Subcutaneous abdominal adipose tissue (tissue), 5 donors: ENCODE measurements at regions not wholly inside any gene's neighbourhood (a gene's known extent, or its start where the extent isn't known, plus 50 kb on each side); places are given as distances from the start of the nearest gene placed in this dataset.

Source experiments
- H3K27ac ChIP-seq: one replicate; pipeline ENCODE4 v1.7.0; 2013; ENCODE audit warnings: low read depth, mild to moderate bottlenecking, inconsistent platforms, low read length, moderate library complexity
- H3K27me3 ChIP-seq, 5 donors: one replicate each; pipeline ENCODE4 v1.7.0; 2013; ENCODE audit warnings: low read length in 5 of 5, inconsistent platforms in 1 of 5; ENCODE audit not compliant: control insufficient read depth in 5 of 5, insufficient read depth in 4 of 5
- H3K36me3 ChIP-seq, 5 donors: one replicate each; pipeline ENCODE4 v1.7.0; 2013; ENCODE audit warnings: low read length in 5 of 5; ENCODE audit not compliant: control insufficient read depth in 5 of 5, insufficient read depth in 5 of 5
- H3K4me1 ChIP-seq, 5 donors: one replicate each; pipeline ENCODE4 v1.7.0; 2013; ENCODE audit warnings: low read length in 5 of 5, mild to moderate bottlenecking in 3 of 5, moderate library complexity in 1 of 5; ENCODE audit not compliant: control insufficient read depth in 5 of 5, insufficient read depth in 5 of 5
- H3K4me3 ChIP-seq, 5 donors: one replicate each; pipeline ENCODE4 v1.7.0; 2013; ENCODE audit warnings: low read length in 5 of 5, low read depth in 1 of 5
- H3K9ac ChIP-seq, 5 donors: one replicate each; pipeline ENCODE4 v1.7.0; 2013; ENCODE audit warnings: low read length in 5 of 5, mild to moderate bottlenecking in 4 of 5, moderate library complexity in 3 of 5
- H3K9me3 ChIP-seq, 5 donors: one replicate each; pipeline ENCODE4 v1.7.0; 2013; ENCODE audit warnings: low read length in 5 of 5; ENCODE audit not compliant: control insufficient read depth in 5 of 5
- donor health status: healthy.
- donor health status: healthy.
- donor health status: healthy.
- donor health status: healthy.
- donor health status: healthy.

- H3K4me1 ChIP-seq, result no peaks in the 10 kb centered on the region
- H3K9me3 ChIP-seq, result no peaks in the 10 kb centered on the region
- H3K36me3 ChIP-seq, result no peaks in the 10 kb centered on the region
- no peak overlapping the region for H3K9ac ChIP-seq
- no peak overlapping the region for H3K4me3 ChIP-seq
- H3K27ac ChIP-seq, result no peak overlapping the region
- no peaks in the 10 kb centered on the region for H3K27me3 ChIP-seq
These were observed 740.9 kb downstream of the ARAP2 start for GRCh38 chr4:35503435-35503834.

DNA sequence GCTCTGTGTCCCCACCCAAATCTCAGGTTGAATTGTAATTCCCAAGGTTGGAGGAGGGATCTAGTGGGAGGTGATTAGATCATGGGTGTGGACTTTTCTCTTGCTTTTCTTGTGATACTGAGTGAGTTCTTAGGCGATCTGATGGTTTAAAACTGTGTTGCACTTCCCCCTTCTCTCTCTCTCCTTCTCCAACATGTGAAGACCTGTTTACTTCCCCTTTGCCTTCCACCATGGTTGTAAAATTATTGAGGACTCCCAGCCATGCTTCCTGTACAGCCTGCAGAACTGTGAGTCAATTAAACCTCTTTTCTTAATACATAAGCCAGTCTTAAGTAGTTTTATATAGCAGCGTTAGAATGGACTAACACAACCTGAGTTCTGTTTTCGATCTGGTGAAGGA lies 738.2 kb downstream of the ARAP2 start:
- H3K4me1 ChIP-seq, result no peaks in the 10 kb centered on the region
- no peak overlapping the region for H3K4me3 ChIP-seq
- no peaks in the 10 kb centered on the region for H3K36me3 ChIP-seq
- H3K9ac ChIP-seq, result no peak overlapping the region
- H3K27ac ChIP-seq, result no peak overlapping the region
- no peaks in the 10 kb centered on the region for H3K9me3 ChIP-seq
- H3K27me3 ChIP-seq, result no peaks in the 10 kb centered on the region

DNA sequence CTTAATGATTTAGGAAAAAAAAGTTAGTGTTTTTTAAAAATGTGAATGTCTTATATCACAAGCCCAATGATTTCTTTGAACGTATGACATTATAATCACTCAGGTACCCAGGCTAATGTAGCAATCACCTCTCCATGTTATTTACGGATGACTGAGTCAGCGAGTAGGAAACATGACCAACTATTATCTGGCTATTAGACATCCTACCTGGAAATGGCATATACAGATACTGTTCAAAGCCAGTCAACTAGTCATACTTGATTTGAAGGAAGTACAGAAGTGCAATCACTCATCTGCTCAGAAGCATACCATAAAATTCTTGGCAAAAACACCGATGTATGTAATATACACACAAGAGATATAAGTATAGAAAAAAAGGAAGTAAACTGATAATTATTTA lies 732.5 kb downstream of the ARAP2 start:
- Histone ChIP-seq H3K4me1 (no peaks in the 10 kb centered on the region), H3K27me3 (no peaks in the 10 kb centered on the region), H3K9ac (no peak overlapping the region), H3K36me3 (no peaks in the 10 kb centered on the region), H3K4me3 (no peak overlapping the region), H3K27ac (no peak overlapping the region), H3K9me3 (no peaks in the 10 kb centered on the region)

DNA sequence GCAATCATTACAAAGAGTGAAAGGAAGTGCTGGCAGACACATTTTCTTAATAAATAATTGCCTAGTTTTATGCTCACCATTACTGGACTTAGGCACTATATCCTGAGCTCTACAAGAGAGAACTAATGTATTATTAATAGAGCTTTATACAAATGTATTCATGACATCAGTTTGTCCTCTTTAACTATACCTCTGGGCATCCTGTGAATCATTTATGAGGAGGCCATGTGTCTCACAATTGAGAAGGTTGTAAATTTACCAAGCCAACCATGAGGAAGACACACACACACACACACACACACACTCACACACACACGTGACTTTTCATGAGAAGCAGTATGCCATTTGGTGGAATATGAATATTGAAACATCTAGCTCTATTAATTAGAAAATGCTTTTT lies 728.2 kb downstream of the ARAP2 start:
- Histone ChIP-seq H3K9me3 (peaks cover 0 to 2% (median 0%) of the 10 kb centered on the region in 5 donors), H3K4me3 (no peak overlapping the region), H3K9ac (no peak overlapping the region), H3K4me1 (no peaks in the 10 kb centered on the region), H3K27me3 (no peaks in the 10 kb centered on the region), H3K27ac (no peak overlapping the region), H3K36me3 (no peaks in the 10 kb centered on the region)

DNA sequence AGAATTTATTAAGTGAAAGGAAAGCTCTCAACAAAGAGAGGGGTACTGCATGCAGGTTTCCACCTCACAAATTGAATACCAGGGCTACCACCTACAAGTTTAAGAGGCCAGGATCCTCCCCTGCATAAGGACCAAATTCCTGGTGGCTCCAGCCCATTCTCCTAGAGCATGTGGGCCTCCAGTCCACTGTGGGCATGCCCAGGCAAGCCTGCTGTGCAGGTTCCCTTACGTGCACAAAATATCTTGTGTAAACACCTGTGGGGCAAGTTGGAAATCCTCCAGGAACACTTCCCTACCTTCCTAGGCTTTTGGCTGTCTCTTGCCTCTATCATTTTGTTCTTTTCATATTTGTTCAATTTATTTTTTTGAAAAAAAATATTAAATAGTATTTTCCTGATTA lies 724.3 kb downstream of the ARAP2 start:
- H3K4me3 ChIP-seq, result no peak overlapping the region
- no peak overlapping the region for H3K9ac ChIP-seq
- peaks cover 0 to 3% (median 0%) of the 10 kb centered on the region in 5 donors for H3K9me3 ChIP-seq
- no peaks in the 10 kb centered on the region for H3K27me3 ChIP-seq
- no peaks in the 10 kb centered on the region for H3K36me3 ChIP-seq
- no peak overlapping the region for H3K27ac ChIP-seq
- H3K4me1 ChIP-seq, result no peaks in the 10 kb centered on the region

DNA sequence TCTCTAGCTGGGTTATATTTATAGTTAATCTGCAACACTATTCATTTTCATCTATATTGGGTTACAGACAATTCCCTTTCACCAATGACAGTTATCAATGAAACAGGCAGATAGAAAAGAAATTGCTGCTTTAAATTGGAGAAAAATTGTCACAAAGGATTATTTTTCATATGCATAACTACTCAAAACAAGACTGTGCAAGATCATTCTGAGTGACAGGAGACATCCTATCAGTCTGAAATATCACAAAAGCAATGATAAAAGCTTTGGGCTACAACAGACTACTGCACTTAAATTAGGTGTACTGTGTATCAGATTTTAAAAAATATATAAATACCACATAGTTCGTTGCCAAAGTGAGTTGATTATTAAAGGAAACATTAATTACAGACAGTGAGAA lies 722.6 kb downstream of the ARAP2 start:
- no peaks in the 10 kb centered on the region for H3K4me1 ChIP-seq
- H3K9me3 ChIP-seq, result peaks cover 0 to 3% (median 0%) of the 10 kb centered on the region in 5 donors
- H3K4me3 ChIP-seq, result no peak overlapping the region
- no peaks in the 10 kb centered on the region for H3K27me3 ChIP-seq
- no peaks in the 10 kb centered on the region for H3K36me3 ChIP-seq
- no peak overlapping the region for H3K9ac ChIP-seq
- H3K27ac ChIP-seq, result no peak overlapping the region

DNA sequence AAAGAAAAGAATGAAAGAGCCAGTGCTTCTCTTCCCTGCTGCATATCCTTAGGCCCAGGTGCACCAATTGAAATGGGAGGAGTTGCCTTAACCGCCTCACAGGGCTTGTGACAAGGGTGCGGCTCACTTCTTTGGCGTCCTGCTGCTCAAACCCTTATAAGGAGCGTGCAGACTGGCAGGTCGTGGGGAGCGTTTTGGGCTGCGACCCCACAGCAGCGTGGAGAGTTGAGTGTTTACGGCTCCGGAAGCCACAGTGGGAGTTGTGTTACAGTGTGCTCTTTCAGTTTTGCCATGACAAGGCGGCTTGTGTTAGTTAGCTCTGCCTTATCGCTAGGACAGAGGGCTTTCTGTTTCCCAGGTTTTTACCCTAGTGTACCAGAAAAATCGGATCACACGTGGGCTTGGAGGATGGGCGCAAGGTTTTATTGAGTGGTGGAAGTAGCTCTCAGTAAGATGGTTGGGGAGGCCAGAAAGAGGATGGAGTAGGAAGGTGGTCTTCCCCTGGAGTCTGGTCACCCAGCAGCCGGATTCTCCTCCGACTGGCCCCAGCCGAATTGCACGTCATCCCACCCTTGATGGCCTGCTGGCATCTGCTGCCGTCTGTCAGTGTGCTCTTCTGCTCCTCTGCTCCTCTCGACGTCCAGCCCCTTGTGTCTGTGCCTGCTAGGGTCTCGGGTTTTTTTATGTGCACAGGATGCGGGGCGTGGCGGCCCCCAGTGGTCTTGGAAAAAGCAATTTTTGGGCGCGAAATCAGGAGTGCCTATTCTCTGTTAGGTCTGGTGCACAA lies 718.9 kb downstream of the ARAP2 start:
- H3K27me3 ChIP-seq, result no peaks in the 10 kb centered on the region
- H3K9ac ChIP-seq, result no peak overlapping the region
- H3K4me1 ChIP-seq, result no peaks in the 10 kb centered on the region
- no peak overlapping the region for H3K4me3 ChIP-seq
- H3K36me3 ChIP-seq, result no peaks in the 10 kb centered on the region
- H3K27ac ChIP-seq, result no peak overlapping the region
- peaks cover 0 to 3% (median 0%) of the 10 kb centered on the region in 5 donors for H3K9me3 ChIP-seq

DNA sequence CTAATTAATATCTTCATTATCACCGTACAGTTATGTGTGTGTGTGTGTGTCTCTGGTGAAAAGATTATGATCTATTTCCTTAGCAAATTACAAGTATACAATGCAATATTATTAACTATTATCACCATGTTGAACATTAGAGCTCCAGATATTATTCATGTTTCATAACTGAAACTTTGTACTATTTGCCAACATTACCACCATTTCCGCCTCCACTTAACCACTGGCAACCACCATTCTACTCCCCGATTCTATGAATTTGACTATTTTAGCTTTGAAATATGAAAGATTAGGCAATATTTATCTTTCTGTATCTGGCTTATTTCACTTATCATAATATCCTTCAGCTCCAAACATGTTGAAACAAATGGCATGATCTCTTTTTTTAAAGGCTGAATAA lies 717.9 kb downstream of the ARAP2 start:
- Histone ChIP-seq H3K4me1 (no peaks in the 10 kb centered on the region), H3K27ac (no peak overlapping the region), H3K36me3 (no peaks in the 10 kb centered on the region), H3K9me3 (peaks cover 0 to 3% (median 0%) of the 10 kb centered on the region in 5 donors), H3K9ac (no peak overlapping the region), H3K27me3 (no peaks in the 10 kb centered on the region), H3K4me3 (no peak overlapping the region)

- Histone ChIP-seq H3K9ac (no peak overlapping the region), H3K27me3 (no peaks in the 10 kb centered on the region), H3K4me1 (no peaks in the 10 kb centered on the region), H3K36me3 (no peaks in the 10 kb centered on the region), H3K4me3 (no peak overlapping the region), H3K9me3 (no peaks in the 10 kb centered on the region), H3K27ac (no peak overlapping the region)
These were observed 709.4 kb downstream of the ARAP2 start for GRCh38 chr4:35534962-35535361.

DNA sequence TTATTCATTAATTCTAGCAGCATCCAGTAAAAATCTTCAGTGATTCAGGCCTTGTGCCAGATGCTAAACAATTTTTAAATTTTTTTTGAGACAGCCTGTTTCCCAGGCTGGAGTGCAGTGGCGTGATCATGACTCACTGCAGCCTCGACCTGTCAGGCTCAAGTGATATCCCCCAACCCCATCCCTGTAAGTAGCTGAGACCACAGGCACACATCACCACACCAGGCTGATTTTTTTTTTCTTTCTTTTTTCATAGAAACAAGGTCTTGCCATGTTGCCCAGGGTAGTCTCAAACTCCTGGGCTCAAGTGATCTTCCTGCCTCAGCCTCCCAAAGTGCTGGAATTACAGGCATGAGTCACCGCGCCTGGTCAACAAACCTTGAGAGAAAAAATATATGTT lies 705.5 kb downstream of the ARAP2 start:
- Histone ChIP-seq H3K9ac (no peak overlapping the region), H3K9me3 (peaks cover 0 to 5% (median 0%) of the 10 kb centered on the region in 5 donors), H3K4me1 (no peaks in the 10 kb centered on the region), H3K27me3 (no peaks in the 10 kb centered on the region), H3K4me3 (no peak overlapping the region), H3K36me3 (no peaks in the 10 kb centered on the region), H3K27ac (no peak overlapping the region)
